K562 (cell line): ENCODE measurements at regions not wholly inside any gene's neighbourhood (a gene's known extent, or its start where the extent isn't known, plus 50 kb on each side); places are given as distances from the start of the nearest gene placed in this dataset.

ENCODE experiments used
- ATAC-seq: fragments of 200-7000 bp; cut with Tn5 transposase; 3 replicates; pipeline ENCODE4 v1.9.1; 2020; ENCODE audit warnings: moderate library complexity
- BruUV-seq: library from RNA; stranded (reverse); fragments of 400-500 nt; replicated peaks from 2 replicates; lab custom pipeline; 2021; lab: Mats Ljungman, UMichigan
- CTCF ChIA-PET: fragments of 300-600 bp; formaldehyde crosslinking; extraction: SDS; loops from one replicate; lab custom pipeline; 2021; ENCODE audit warnings: low intra/inter-chr PET ratio; lab: Yijun Ruan, JAX
- POLR2A ChIA-PET: fragments of 300-600, 350-650 bp; sonication (Branson Sonifier 250); formaldehyde crosslinking; extraction: SDS; loops from one replicate; lab custom pipeline; 2021; ENCODE audit warnings: antibody characterized with exemption, inconsistent platforms; lab: Yijun Ruan, JAX
- DNase-seq, 4 experiments: peaks; one replicate each; pipeline versions ENCODE4 v3.0.0 to v3.0.0-alpha.2; 2011 to 2018; ENCODE audit warnings: low spot score in 3 of 4, mixed read lengths in 3 of 4; ENCODE audit errors: extremely low read depth in 1 of 4
- FAIRE-seq: peaks from 2 replicates; lab custom pipeline; 2011; peaks lifted over from hg19 to GRCh38; lab: Jason Lieb, UNC
- H2AFZ ChIP-seq: 2 replicates; pipeline ENCODE4 v1.6.0; 2011; ENCODE audit warnings: low read depth, low read length, control low read depth, inconsistent platforms
- H3K27ac ChIP-seq: fragments of 200-600 bp; 3 replicates; pipeline ENCODE4 v1.8.0; 2011; ENCODE audit warnings: low read depth, mild to moderate bottlenecking, control low read depth, inconsistent platforms, low read length, moderate library complexity, mixed read lengths; ENCODE audit errors: extremely low read depth
- H3K27me3 ChIP-seq, 2 experiments: fragments of 300-600 bp in 1 of 2; 2 replicates in 1 of 2; 3 replicates in 1 of 2; pipeline versions ENCODE4 v1.6.0 to v1.8.0; 2011; ENCODE audit warnings: inconsistent platforms in 2 of 2, low read length in 2 of 2, mild to moderate bottlenecking in 1 of 2, mixed read lengths in 1 of 2, moderate library complexity in 1 of 2; ENCODE audit not compliant: control insufficient read depth in 2 of 2, insufficient read depth in 2 of 2
- H3K36me3 ChIP-seq: fragments of 300-600 bp; 3 replicates; pipeline ENCODE4 v1.8.0; 2011; ENCODE audit warnings: mild to moderate bottlenecking, low read length, inconsistent platforms; ENCODE audit not compliant: control insufficient read depth, insufficient read depth
- H3K4me1 ChIP-seq, 2 experiments: fragments of 200-600 bp in 1 of 2; replicated peaks in 1 of 2; 2 replicates in 1 of 2; 3 replicates in 1 of 2; pipeline versions ENCODE4 v1.5.1 to v1.8.0; 2011; ENCODE audit warnings: inconsistent platforms in 2 of 2, low read length in 2 of 2, mild to moderate bottlenecking in 1 of 2, mixed read lengths in 1 of 2, moderate library complexity in 1 of 2; ENCODE audit not compliant: control insufficient read depth in 2 of 2, insufficient read depth in 2 of 2
- H3K4me2 ChIP-seq: 2 replicates; pipeline ENCODE4 v1.6.1; 2011; ENCODE audit warnings: low read length, control low read depth, inconsistent platforms, mixed read lengths; ENCODE audit not compliant: insufficient read depth
- H3K4me3 ChIP-seq: fragments of 200-600 bp; sonication (generic), shearing (Covaris generic); 2 replicates; pipeline ENCODE4 v1.5.1; 2016; ENCODE audit warnings: control low read depth, inconsistent platforms
- H3K79me2 ChIP-seq: fragments of 200-600 bp; 3 replicates; pipeline ENCODE4 v1.8.0; 2011; ENCODE audit warnings: low read length, inconsistent platforms; ENCODE audit not compliant: control insufficient read depth, insufficient read depth
- H3K9ac ChIP-seq, 2 experiments: 2 replicates each; pipeline versions ENCODE4 v1.6.0 to v1.6.1; 2011; ENCODE audit warnings: low read depth in 2 of 2, low read length in 2 of 2, control low read depth in 1 of 2, inconsistent platforms in 1 of 2, mild to moderate bottlenecking in 1 of 2, mixed read lengths in 1 of 2; ENCODE audit not compliant: insufficient read depth in 1 of 2
- H3K9me1 ChIP-seq: one replicate; pipeline ENCODE4 v1.6.0; 2011; ENCODE audit warnings: inconsistent platforms, mild to moderate bottlenecking, low read length, moderate library complexity; ENCODE audit not compliant: control insufficient read depth, insufficient read depth
- H3K9me3 ChIP-seq: replicated peaks from 2 replicates; pipeline ENCODE4 v1.5.1; 2011; ENCODE audit warnings: low read depth, low read length, inconsistent platforms; ENCODE audit not compliant: control insufficient read depth, insufficient read depth
- H4K20me1 ChIP-seq: replicated peaks from 2 replicates; pipeline ENCODE4 v1.6.1; 2011; ENCODE audit warnings: low read length, inconsistent platforms, mixed read lengths; ENCODE audit not compliant: control insufficient read depth, insufficient read depth
- WGBS: fragments of 100-300 bp; shearing (Covaris generic); methylation state at CpG from one replicate; pipeline ENCODE4 v1.1.6; 2016; ENCODE audit warnings: low coverage, mixed read lengths; ENCODE audit not compliant: insufficient coverage; ENCODE audit errors: missing lambda C conversion rate; 5-methylcytosine and 5-hydroxymethylcytosine counted together
- in situ Hi-C: fragments of 300-500 bp; cut with MboI; formaldehyde crosslinking; loops from 4 replicates; pipeline ENCODE4 v1.15.0; 2018; ENCODE audit warnings: inconsistent platforms, mixed read lengths
- intact Hi-C: fragments of 100-400 bp; cut with micrococcal nuclease; formaldehyde crosslinking; loops from 2 replicates; pipeline ENCODE4 v1.14.2; 2022
- TF ChIP-seq, protein P1 (sequence below): IDR thresholded peaks from 3 replicates; pipeline ENCODE4 v1.6.1; 2011; ENCODE audit warnings: borderline replicate concordance, mild to moderate bottlenecking, moderate library complexity; ENCODE audit not compliant: insufficient read length; ENCODE audit errors: extremely low read depth

DNA sequence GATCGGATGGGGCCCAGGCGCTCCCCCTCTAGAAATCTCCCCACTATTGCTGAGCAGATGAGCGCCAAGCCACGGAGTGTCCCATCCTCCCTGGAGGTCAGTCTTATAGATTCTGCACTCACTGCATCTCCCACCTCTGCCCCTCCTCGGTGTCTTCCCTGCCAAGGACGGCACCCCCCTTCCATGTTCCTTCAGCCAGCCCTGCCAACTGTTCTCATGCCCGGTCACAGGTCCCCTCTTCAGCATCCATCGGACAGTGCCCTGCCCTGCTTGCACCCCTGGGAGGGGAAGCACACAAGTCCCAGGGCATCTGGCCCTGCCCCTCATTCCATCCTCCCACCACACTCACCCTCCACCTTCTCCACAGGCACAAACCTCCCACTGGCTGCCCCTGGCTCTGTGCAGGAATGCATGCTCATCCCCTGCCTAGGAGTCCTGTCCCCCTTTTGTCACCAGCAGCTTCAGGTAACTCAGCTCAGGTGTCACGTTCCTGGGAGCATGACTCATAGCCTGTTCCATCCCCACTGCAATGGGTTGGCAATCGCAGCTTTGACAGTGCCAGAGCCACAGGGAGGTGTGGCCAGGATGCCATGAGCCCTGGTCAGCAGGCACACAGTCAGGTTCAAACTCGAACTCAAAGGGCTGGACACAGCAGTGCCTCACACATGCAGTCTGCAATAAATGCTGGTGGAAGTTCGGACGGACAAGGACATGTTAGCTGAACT, 234.7 kb upstream of the TCERG1L start:
- DNase-seq (no peak), FAIRE-seq (no peak), ATAC-seq (no peak)
- no peak overlapping the region for H3K9ac ChIP-seq
- intact Hi-C loops (no loop called here), in situ Hi-C loops (no loop called here)
- peaks cover 0 to 22% of the 10 kb centered on the region in 2 experiments; a peak in 1 of 5 replicates for H3K27me3 ChIP-seq
- H2AFZ ChIP-seq: no peak overlapping the region
- POLR2A ChIA-PET: no interaction called here
- no peaks in the 10 kb centered on the region for H3K9me3 ChIP-seq
- no peak overlapping the region for H3K27ac ChIP-seq
- CTCF ChIA-PET: no interaction called here
- no peaks in the 10 kb centered on the region for H3K36me3 ChIP-seq
- H3K4me3 ChIP-seq: no peak overlapping the region
- TF ChIP-seq, protein P1, sequence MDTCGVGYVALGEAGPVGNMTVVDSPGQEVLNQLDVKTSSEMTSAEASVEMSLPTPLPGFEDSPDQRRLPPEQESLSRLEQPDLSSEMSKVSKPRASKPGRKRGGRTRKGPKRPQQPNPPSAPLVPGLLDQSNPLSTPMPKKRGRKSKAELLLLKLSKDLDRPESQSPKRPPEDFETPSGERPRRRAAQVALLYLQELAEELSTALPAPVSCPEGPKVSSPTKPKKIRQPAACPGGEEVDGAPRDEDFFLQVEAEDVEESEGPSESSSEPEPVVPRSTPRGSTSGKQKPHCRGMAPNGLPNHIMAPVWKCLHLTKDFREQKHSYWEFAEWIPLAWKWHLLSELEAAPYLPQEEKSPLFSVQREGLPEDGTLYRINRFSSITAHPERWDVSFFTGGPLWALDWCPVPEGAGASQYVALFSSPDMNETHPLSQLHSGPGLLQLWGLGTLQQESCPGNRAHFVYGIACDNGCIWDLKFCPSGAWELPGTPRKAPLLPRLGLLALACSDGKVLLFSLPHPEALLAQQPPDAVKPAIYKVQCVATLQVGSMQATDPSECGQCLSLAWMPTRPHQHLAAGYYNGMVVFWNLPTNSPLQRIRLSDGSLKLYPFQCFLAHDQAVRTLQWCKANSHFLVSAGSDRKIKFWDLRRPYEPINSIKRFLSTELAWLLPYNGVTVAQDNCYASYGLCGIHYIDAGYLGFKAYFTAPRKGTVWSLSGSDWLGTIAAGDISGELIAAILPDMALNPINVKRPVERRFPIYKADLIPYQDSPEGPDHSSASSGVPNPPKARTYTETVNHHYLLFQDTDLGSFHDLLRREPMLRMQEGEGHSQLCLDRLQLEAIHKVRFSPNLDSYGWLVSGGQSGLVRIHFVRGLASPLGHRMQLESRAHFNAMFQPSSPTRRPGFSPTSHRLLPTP: no peak
- H4K20me1 ChIP-seq: no peaks in the 10 kb centered on the region; the same call in 1 of the 2 replicates
- BruUV-seq: no TSS peak
- H3K4me1 ChIP-seq: no peaks in the 10 kb centered on the region
- 5% methylated on average over 9 of the region's 13 CpGs for WGBS
- H3K4me2 ChIP-seq: no peak overlapping the region
- no peaks in the 10 kb centered on the region for H3K9me1 ChIP-seq
- no peaks in the 10 kb centered on the region for H3K79me2 ChIP-seq
